B cell (primary cell): ENCODE measurements at regions not wholly inside any gene's neighbourhood (a gene's known extent, or its start where the extent isn't known, plus 50 kb on each side); places are given as distances from the start of the nearest gene placed in this dataset.

Experiments used
- ATAC-seq: fragments of 200-7000 bp; cut with Tn5 transposase; one replicate; pipeline ENCODE4 v1.10.0; 2021; ENCODE audit warnings: low read depth, mild to moderate bottlenecking, moderate number of reproducible peaks, moderate library complexity
- CTCF ChIA-PET: fragments of 350-600 bp; sonication (Branson Sonifier 250); formaldehyde crosslinking; loops from one replicate; lab custom pipeline; 2021; ENCODE audit warnings: antibody characterized with exemption, inconsistent platforms; lab: Charles Lee
- POLR2A ChIA-PET: fragments of 350-600 bp; sonication (Branson Sonifier 250); formaldehyde crosslinking; loops from one replicate; lab custom pipeline; 2021; ENCODE audit warnings: antibody characterized with exemption; lab: Charles Lee
- DNase-seq: peaks from one replicate; pipeline ENCODE4 v3.0.0; 2013
- H2AFZ ChIP-seq: 2 replicates; pipeline ENCODE4 v1.6.1; 2012; ENCODE audit warnings: mild to moderate bottlenecking, low read depth, low read length; ENCODE audit not compliant: insufficient read depth, poor library complexity, severe bottlenecking
- H3K27ac ChIP-seq, 2 donors: 1 replicate in 1 of 2; 2 replicates in 1 of 2; pipeline ENCODE4 v1.5.1; 2012 to 2013; ENCODE audit warnings: low read length in 2 of 2, mild to moderate bottlenecking in 2 of 2, moderate library complexity in 1 of 2
- H3K27me3 ChIP-seq, 4 experiments: fragments of 200-600 bp in 1 of 4; sonication (generic) in 1 of 4; replicated peaks in 1 of 4; 1 replicate in 2 of 4; 2 replicates in 2 of 4; pipeline versions ENCODE4 v1.6.1 to v1.7.0; 2013 to 2016; ENCODE audit warnings: low read length in 3 of 4, mild to moderate bottlenecking in 2 of 4, mixed read lengths in 1 of 4, moderate library complexity in 1 of 4; ENCODE audit not compliant: insufficient read depth in 4 of 4, control insufficient read depth in 3 of 4; ENCODE audit errors: control extremely low read depth in 1 of 4
- H3K36me3 ChIP-seq, 2 experiments: replicated peaks in 1 of 2; 1 replicate in 1 of 2; 2 replicates in 1 of 2; pipeline versions ENCODE4 v1.6.1 to v1.7.1; 2013; ENCODE audit warnings: low read length in 1 of 2; ENCODE audit not compliant: insufficient read depth in 2 of 2, control insufficient read depth in 1 of 2; ENCODE audit errors: control extremely low read depth in 1 of 2, extremely low read depth in 1 of 2
- H3K4me1 ChIP-seq, 2 donors: fragments of 200-600 bp in 1 of 2; sonication (generic) in 1 of 2; 1 replicate in 1 of 2; 2 replicates in 1 of 2; pipeline versions ENCODE4 v1.5.1 to v1.6.1; 2013 to 2017; ENCODE audit warnings: low read length in 2 of 2; ENCODE audit not compliant: control insufficient read depth in 2 of 2, insufficient read depth in 2 of 2
- H3K4me2 ChIP-seq: replicated peaks from 2 replicates; pipeline ENCODE3; 2012; ENCODE audit warnings: mild to moderate bottlenecking, low read depth, low read length; ENCODE audit not compliant: poor library complexity, severe bottlenecking
- H3K4me3 ChIP-seq, 5 experiments: fragments of 200-600 bp in 1 of 5; sonication (generic) in 1 of 5; 1 replicate in 3 of 5; 2 replicates in 2 of 5; pipeline versions ENCODE4 v1.5.1 to v1.7.0; 2011 to 2016; ENCODE audit warnings: low read length in 4 of 5, mild to moderate bottlenecking in 4 of 5, low read depth in 2 of 5, control low read depth in 1 of 5, moderate library complexity in 1 of 5; ENCODE audit not compliant: insufficient read depth in 1 of 5; ENCODE audit errors: control extremely low read depth in 1 of 5, extremely low read depth in 1 of 5
- H3K79me2 ChIP-seq: fragments of 200-600 bp; sonication (generic); one replicate; pipeline ENCODE4 v1.6.0; 2016; ENCODE audit warnings: low read length; ENCODE audit not compliant: control insufficient read depth, insufficient read depth
- H3K9ac ChIP-seq: fragments of 200-600 bp; sonication (generic); 2 replicates; pipeline ENCODE4 v1.6.1; 2017; ENCODE audit warnings: mild to moderate bottlenecking, low read length, moderate library complexity
- H3K9me3 ChIP-seq, 3 donors: one replicate each; pipeline versions ENCODE4 v1.6.1 to v1.7.1; 2013; ENCODE audit warnings: low read length in 2 of 3; ENCODE audit not compliant: control insufficient read depth in 2 of 3, insufficient read depth in 1 of 3; ENCODE audit errors: control extremely low read depth in 1 of 3
- H4K20me1 ChIP-seq: 2 replicates; pipeline ENCODE4 v1.6.0; 2012; ENCODE audit warnings: mild to moderate bottlenecking, low read length; ENCODE audit not compliant: insufficient read depth, control insufficient read depth, poor library complexity, severe bottlenecking
- H3K27ac Mint-ChIP-seq: one replicate; pipeline ENCODE4 v1.8.0; 2021; ENCODE audit warnings: mixed read lengths
- H3K27me3 Mint-ChIP-seq: one replicate; pipeline ENCODE4 v1.8.0; 2021; ENCODE audit warnings: mixed read lengths
- H3K4me1 Mint-ChIP-seq: one replicate; pipeline ENCODE4 v1.8.0; 2021; ENCODE audit warnings: mixed read lengths
- H3K4me3 Mint-ChIP-seq: one replicate; pipeline ENCODE4 v1.8.0; 2021; ENCODE audit warnings: mixed read lengths
- H3K9me3 Mint-ChIP-seq: one replicate; pipeline ENCODE4 v1.8.0; 2022; ENCODE audit warnings: mixed read lengths; ENCODE audit not compliant: insufficient read depth
- CTCF ChIP-seq: fragments of 200-600 bp; IDR thresholded peaks from one replicate; pipeline ENCODE4 v1.8.0; 2022; ENCODE audit warnings: antibody characterized with exemption, mild to moderate bottlenecking
- EZH2 ChIP-seq: IDR thresholded peaks from 2 replicates; pipeline ENCODE4 v1.6.1; 2012; ENCODE audit warnings: borderline replicate concordance, low read depth, mild to moderate bottlenecking, moderate library complexity, low read length; ENCODE audit not compliant: insufficient read depth, poor library complexity, severe bottlenecking
- WGBS: methylation state at CpG from one replicate; pipeline ENCODE4 v1.1.5; 2013; ENCODE audit warnings: missing lambda C conversion rate; ENCODE audit not compliant: insufficient coverage; 5-methylcytosine and 5-hydroxymethylcytosine counted together
- intact Hi-C: fragments of 100-400 bp; cut with micrococcal nuclease; formaldehyde crosslinking; loops from one replicate; pipeline ENCODE4 v1.10.0; 2022

- no peak overlapping the region for H3K27ac Mint-ChIP-seq
- Histone ChIP-seq H3K9ac (no peak overlapping the region), H3K4me2 (no peak overlapping the region), H3K4me3 (no peak overlapping the region), H4K20me1 (no peaks in the 10 kb centered on the region), H3K27ac (no peak overlapping the region), H3K4me1 (no peaks in the 10 kb centered on the region), H3K9me3 (no peaks in the 10 kb centered on the region), H3K79me2 (no peaks in the 10 kb centered on the region), H3K27me3 (no peaks in the 10 kb centered on the region), H2AFZ (no peak overlapping the region), H3K36me3 (no peaks in the 10 kb centered on the region)
- peaks cover 5% of the 10 kb centered on the region for H3K27me3 Mint-ChIP-seq
- ATAC-seq (no peak), DNase-seq (no peak)
- ChIA-PET POLR2A (no interaction called here), CTCF (no interaction called here)
- TF ChIP-seq CTCF = no peak
- no peak for TF ChIP-seq EZH2
- H3K4me1 Mint-ChIP-seq = no peaks in the 10 kb centered on the region
- WGBS = 100% methylated on average over 1 of the region's 1 CpG
- intact Hi-C loops = no loop called here
- no peaks in the 10 kb centered on the region for H3K9me3 Mint-ChIP-seq
- no peak overlapping the region for H3K4me3 Mint-ChIP-seq
Observed at GRCh38 chr5:155094455-155094854, 80.9 kb downstream of the KIF4B start.

- no peak for ATAC-seq
- no peaks in the 10 kb centered on the region for H3K9me3 Mint-ChIP-seq
- no peaks in the 10 kb centered on the region for H3K4me1 ChIP-seq
- H3K36me3 ChIP-seq = no peaks in the 10 kb centered on the region
- H3K4me3 ChIP-seq = no peak overlapping the region
- H3K27ac Mint-ChIP-seq = no peak overlapping the region
- no peak for DNase-seq
- H3K4me3 Mint-ChIP-seq = no peak overlapping the region
- H3K79me2 ChIP-seq = no peaks in the 10 kb centered on the region
- H3K4me2 ChIP-seq = no peak overlapping the region
- intact Hi-C loops = no loop called here
- H3K9me3 ChIP-seq = peaks cover 0 to 3% (median 0%) of the 10 kb centered on the region in 3 donors
- H3K27me3 Mint-ChIP-seq = peaks cover 5% of the 10 kb centered on the region
- ChIA-PET POLR2A (no interaction called here), CTCF (no interaction called here)
- no peak overlapping the region for H2AFZ ChIP-seq
- H3K9ac ChIP-seq = no peak overlapping the region
- no peak for TF ChIP-seq EZH2
- TF ChIP-seq CTCF = no peak
- peaks cover 0 to 2% (median 0%) of the 10 kb centered on the region in 4 experiments for H3K27me3 ChIP-seq
- H4K20me1 ChIP-seq = no peaks in the 10 kb centered on the region
- WGBS = 50% methylated on average over 1 of the region's 2 CpGs
- H3K4me1 Mint-ChIP-seq = no peaks in the 10 kb centered on the region
- H3K27ac ChIP-seq = no peak overlapping the region
Observed at GRCh38 chr5:155097995-155098394, 84.4 kb downstream of the KIF4B start.
